Esophagus squamous epithelium (tissue), 4 donors: ENCODE measurements at regions not wholly inside any gene's neighbourhood (a gene's known extent, or its start where the extent isn't known, plus 50 kb on each side); places are given as distances from the start of the nearest gene placed in this dataset.

Experiments
- CTCF ChIP-seq, 6 experiments: fragments of 450-650 bp in 4 of 6; fragments of 200-600 bp in 2 of 6; sonication (generic) in 2 of 6; IDR thresholded peaks; one replicate each; pipeline ENCODE4 v1.5.1; 2016 to 2019; ENCODE audit warnings: antibody characterized with exemption in 6 of 6, mild to moderate bottlenecking in 4 of 6, moderate library complexity in 4 of 6
- POLR2A ChIP-seq, 4 donors: fragments of 450-650 bp; IDR thresholded peaks; one replicate each; pipeline ENCODE4 v1.6.1; 2017; ENCODE audit warnings: antibody characterized with exemption in 4 of 4, mild to moderate bottlenecking in 4 of 4, moderate library complexity in 3 of 4

- TF ChIP-seq POLR2A (IDR thresholded peaks at IDR 0.05) (no peak), CTCF (IDR thresholded peaks at IDR 0.05) (no peak)
Observed at GRCh38 chr4:53755656-53756055, 164.4 kb upstream of the LNX1 start.
